Stomach (tissue), 8 donors: ENCODE measurements at regions not wholly inside any gene's neighbourhood (a gene's known extent, or its start where the extent isn't known, plus 50 kb on each side); places are given as distances from the start of the nearest gene placed in this dataset.

ENCODE experiments used
- DNase-seq, 2 donors: peaks; one replicate each; pipeline versions ENCODE4 v3.0.0 to v3.0.0-alpha.2; 2013 to 2019
- H3K27ac ChIP-seq, 5 donors: fragments of 200-600 bp in 4 of 5; sonication (generic) in 4 of 5; one replicate each; pipeline ENCODE4 v1.5.1; 2013 to 2019; ENCODE audit warnings: mild to moderate bottlenecking in 1 of 5, moderate library complexity in 1 of 5
- H3K27me3 ChIP-seq, 3 donors: fragments of 200-600 bp; sonication (generic); one replicate each; pipeline ENCODE4 v1.5.1; 2017 to 2019; ENCODE audit warnings: mixed run types in 1 of 3
- H3K36me3 ChIP-seq, 4 donors: fragments of 200-600 bp; sonication (generic); 1 replicate in 3 of 4; 2 replicates in 1 of 4; pipeline ENCODE4 v1.5.1; 2016 to 2019
- H3K4me1 ChIP-seq, 4 donors: fragments of 200-600 bp; sonication (generic); one replicate each; pipeline ENCODE4 v1.5.1; 2016 to 2019
- H3K4me3 ChIP-seq, 4 donors: fragments of 200-600 bp; sonication (generic) in 3 of 4; one replicate each; pipeline ENCODE4 v1.5.1; 2016 to 2019; ENCODE audit warnings: mild to moderate bottlenecking in 1 of 4
- H3K9me3 ChIP-seq, 4 donors: fragments of 200-600 bp; sonication (generic); one replicate each; pipeline ENCODE4 v1.5.1; 2016 to 2019
- EP300 ChIP-seq: sonication (generic); formaldehyde crosslinking; IDR thresholded peaks from one replicate; pipeline ENCODE4 v1.6.1; 2017; ENCODE audit warnings: antibody characterized with exemption
- POLR2A ChIP-seq, 4 donors: fragments of 450-650 bp; IDR thresholded peaks; one replicate each; pipeline ENCODE4 v1.6.1; 2016; ENCODE audit warnings: antibody characterized with exemption in 4 of 4, control low read depth in 2 of 4, mild to moderate bottlenecking in 1 of 4, moderate library complexity in 1 of 4
- POLR2AphosphoS5 ChIP-seq, 3 donors: sonication (generic); formaldehyde crosslinking; IDR thresholded peaks; one replicate each; pipeline ENCODE4 v1.6.1; 2016; ENCODE audit warnings: antibody characterized with exemption in 3 of 3
- WGBS, 5 donors: extraction: QIAGEN DNeasy Blood & Tissue Kit in 3 of 5; methylation state at CpG; one replicate each; pipeline versions ENCODE4 v1.1.5 to v1.1.7; 2013 to 2018; 5-methylcytosine and 5-hydroxymethylcytosine counted together
- intact Hi-C: fragments of 100-400 bp; cut with DNase I; formaldehyde crosslinking; loops from one replicate; pipeline ENCODE4 v1.15.1; 2023; ENCODE audit warnings: low total_unique reads
- TF ChIP-seq, protein P1 (sequence below), 7 experiments: fragments of 450-650 bp in 4 of 7; fragments of 200-600 bp in 3 of 7; sonication (generic) in 3 of 7; IDR thresholded peaks; one replicate each; pipeline ENCODE4 v1.5.1; 2016 to 2019; ENCODE audit warnings: antibody characterized with exemption in 7 of 7, control low read depth in 2 of 7, mild to moderate bottlenecking in 1 of 7
- donor health status: healthy with polysubstance abuse.
- donor health status: Bipolar disorder and iron deficiency.
- donor health status: healthy.

GRCh38 chr14:81829447-81829846 is 295.8 kb upstream of the SEL1L start:
- Histone ChIP-seq H3K27ac (no peak overlapping the region), H3K4me1 (no peaks in the 10 kb centered on the region), H3K9me3 (peaks cover 0 to 18% (median 5%) of the 10 kb centered on the region in 4 donors), H3K4me3 (no peak overlapping the region), H3K36me3 (no peaks in the 10 kb centered on the region), H3K27me3 (no peaks in the 10 kb centered on the region)
- no peak for DNase-seq
- intact Hi-C loops = no loop called here
- WGBS, 5 donors = 84 to 94% (median 92%) methylated on average over 15 to 24 of the region's 24 CpGs
- TF ChIP-seq POLR2A (IDR thresholded peaks at IDR 0.05) (no peak), EP300 (no peak), POLR2AphosphoS5 (IDR thresholded peaks at IDR 0.05) (no peak)
- TF ChIP-seq, protein P1, sequence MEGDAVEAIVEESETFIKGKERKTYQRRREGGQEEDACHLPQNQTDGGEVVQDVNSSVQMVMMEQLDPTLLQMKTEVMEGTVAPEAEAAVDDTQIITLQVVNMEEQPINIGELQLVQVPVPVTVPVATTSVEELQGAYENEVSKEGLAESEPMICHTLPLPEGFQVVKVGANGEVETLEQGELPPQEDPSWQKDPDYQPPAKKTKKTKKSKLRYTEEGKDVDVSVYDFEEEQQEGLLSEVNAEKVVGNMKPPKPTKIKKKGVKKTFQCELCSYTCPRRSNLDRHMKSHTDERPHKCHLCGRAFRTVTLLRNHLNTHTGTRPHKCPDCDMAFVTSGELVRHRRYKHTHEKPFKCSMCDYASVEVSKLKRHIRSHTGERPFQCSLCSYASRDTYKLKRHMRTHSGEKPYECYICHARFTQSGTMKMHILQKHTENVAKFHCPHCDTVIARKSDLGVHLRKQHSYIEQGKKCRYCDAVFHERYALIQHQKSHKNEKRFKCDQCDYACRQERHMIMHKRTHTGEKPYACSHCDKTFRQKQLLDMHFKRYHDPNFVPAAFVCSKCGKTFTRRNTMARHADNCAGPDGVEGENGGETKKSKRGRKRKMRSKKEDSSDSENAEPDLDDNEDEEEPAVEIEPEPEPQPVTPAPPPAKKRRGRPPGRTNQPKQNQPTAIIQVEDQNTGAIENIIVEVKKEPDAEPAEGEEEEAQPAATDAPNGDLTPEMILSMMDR (IDR thresholded peaks at IDR 0.05) = no peak

- H3K9me3 ChIP-seq = peaks cover 0 to 32% (median 15%) of the 10 kb centered on the region in 4 donors
- no peaks in the 10 kb centered on the region for H3K36me3 ChIP-seq
- no peak for TF ChIP-seq POLR2AphosphoS5 (IDR thresholded peaks at IDR 0.05)
- TF ChIP-seq, protein P1 (IDR thresholded peaks at IDR 0.05) = no peak
- no peak for TF ChIP-seq EP300
- no peak for TF ChIP-seq POLR2A (IDR thresholded peaks at IDR 0.05)
- no peaks in the 10 kb centered on the region for H3K4me1 ChIP-seq
- 53 to 72% (median 61%) methylated on average over 4 of the region's 4 CpGs for WGBS, 5 donors
- peak in 1 of 2 donors; percentile 13 for DNase-seq
- no peaks in the 10 kb centered on the region for H3K27me3 ChIP-seq
- intact Hi-C loops = no loop called here
- no peak overlapping the region for H3K4me3 ChIP-seq
- H3K27ac ChIP-seq = no peak overlapping the region
Measured at GRCh38 chr14:81831128-81831820, 297.6 kb upstream of the SEL1L start.

- no peak for DNase-seq
- no peak overlapping the region for H3K4me3 ChIP-seq
- no peaks in the 10 kb centered on the region for H3K4me1 ChIP-seq
- H3K9me3 ChIP-seq = peaks cover 0 to 39% (median 20%) of the 10 kb centered on the region in 4 donors
- TF ChIP-seq POLR2A (IDR thresholded peaks at IDR 0.05) (no peak), POLR2AphosphoS5 (IDR thresholded peaks at IDR 0.05) (no peak), EP300 (no peak)
- TF ChIP-seq, protein P1 (IDR thresholded peaks at IDR 0.05) = no peak
- intact Hi-C loops = no loop called here
- 32 to 45% (median 41%) methylated on average over 1 of the region's 1 CpG for WGBS, 5 donors
- H3K27me3 ChIP-seq = no peaks in the 10 kb centered on the region
- no peaks in the 10 kb centered on the region for H3K36me3 ChIP-seq
- H3K27ac ChIP-seq = no peak overlapping the region
Measured at GRCh38 chr14:81834308-81834707, 300.7 kb upstream of the SEL1L start.

- no peak for TF ChIP-seq POLR2AphosphoS5 (IDR thresholded peaks at IDR 0.05)
- TF ChIP-seq, protein P1 (IDR thresholded peaks at IDR 0.05) = no peak
- no peak for TF ChIP-seq EP300
- TF ChIP-seq POLR2A (IDR thresholded peaks at IDR 0.05) = no peak
- intact Hi-C loops = no loop called here
- DNase-seq = no peak
- Histone ChIP-seq H3K27me3 (no peaks in the 10 kb centered on the region), H3K9me3 (peaks cover 0 to 32% (median 16%) of the 10 kb centered on the region in 4 donors), H3K4me1 (no peaks in the 10 kb centered on the region), H3K27ac (no peak overlapping the region), H3K36me3 (no peaks in the 10 kb centered on the region), H3K4me3 (no peak overlapping the region)
- WGBS, 5 donors = 74 to 89% (median 88%) methylated on average over 4 of the region's 4 CpGs
Measured at GRCh38 chr14:81837304-81837703, 303.7 kb upstream of the SEL1L start.
